HAP-1 (cell line): ENCODE measurements at regions not wholly inside any gene's neighbourhood (a gene's known extent, or its start where the extent isn't known, plus 50 kb on each side); places are given as distances from the start of the nearest gene placed in this dataset.

ENCODE experiments used
- DNase-seq, 2 experiments: peaks; one replicate each; pipeline ENCODE4 v3.0.0-alpha.2; 2016 to 2020; ENCODE audit warnings: low spot score in 2 of 2
- H3K27me3 ChIP-seq: fragments of 250-450 bp; sonication (Bioruptor Pico); 2 replicates; pipeline ENCODE4 v1.5.1; 2020; ENCODE audit warnings: low read depth, mild to moderate bottlenecking, moderate library complexity
- H3K36me3 ChIP-seq: fragments of 250-450 bp; sonication (Bioruptor Pico); replicated peaks from 2 replicates; pipeline ENCODE4 v1.5.1; 2020; ENCODE audit warnings: mild to moderate bottlenecking
- H3K4me1 ChIP-seq: fragments of 250-450 bp; sonication (Bioruptor Pico); 2 replicates; pipeline ENCODE4 v1.5.1; 2020; ENCODE audit warnings: mild to moderate bottlenecking
- H3K4me3 ChIP-seq: fragments of 250-450 bp; sonication (Bioruptor Pico); 2 replicates; pipeline ENCODE4 v1.5.1; 2020; ENCODE audit warnings: mild to moderate bottlenecking, moderate library complexity
- H3K9me3 ChIP-seq: fragments of 250-450 bp; sonication (Bioruptor Pico); 2 replicates; pipeline ENCODE4 v1.5.1; 2020; ENCODE audit warnings: mild to moderate bottlenecking, moderate library complexity
- in situ Hi-C: fragments of 300-500 bp; cut with MboI; formaldehyde crosslinking; loops from 3 replicates; pipeline ENCODE4 v1.14.3; 2020; ENCODE audit warnings: low sequenced_read_pairs, inconsistent platforms, mixed read lengths

- in situ Hi-C loops = no loop called here
- Histone ChIP-seq H3K4me1 (no peaks in the 10 kb centered on the region), H3K9me3 (no peaks in the 10 kb centered on the region), H3K36me3 (no peaks in the 10 kb centered on the region), H3K4me3 (no peak overlapping the region), H3K27me3 (peaks cover 2% of the 10 kb centered on the region; the same call in 1 of the 2 replicates)
- peak; percentile 15 to 50 for DNase-seq
Observed at GRCh38 chr7:17474724-17475344, 176.4 kb downstream of the AHR start.

- Histone ChIP-seq H3K9me3 (no peaks in the 10 kb centered on the region), H3K27me3 (peaks cover 3% of the 10 kb centered on the region; the same call in 1 of the 2 replicates), H3K36me3 (no peaks in the 10 kb centered on the region), H3K4me3 (no peak overlapping the region), H3K4me1 (no peaks in the 10 kb centered on the region)
- in situ Hi-C loops = no loop called here
- no peak for DNase-seq
Observed at GRCh38 chr7:17477182-17477581, 178.7 kb downstream of the AHR start.

GRCh38 chr7:17481118-17481517, 182.7 kb downstream of the AHR start:
- Histone ChIP-seq H3K27me3 (peaks cover 3% of the 10 kb centered on the region; the same call in 1 of the 2 replicates), H3K4me1 (no peaks in the 10 kb centered on the region), H3K36me3 (no peaks in the 10 kb centered on the region), H3K4me3 (no peak overlapping the region), H3K9me3 (no peaks in the 10 kb centered on the region)
- in situ Hi-C loops = no loop called here
- DNase-seq = no peak

- Histone ChIP-seq H3K4me3 (no peak overlapping the region), H3K27me3 (no peaks in the 10 kb centered on the region), H3K4me1 (no peaks in the 10 kb centered on the region), H3K36me3 (no peaks in the 10 kb centered on the region), H3K9me3 (no peaks in the 10 kb centered on the region)
- in situ Hi-C loops = no loop called here
- DNase-seq = no peak
Observed at GRCh38 chr7:17485368-17485767, 186.9 kb downstream of the AHR start.

- in situ Hi-C loops = no loop called here
- H3K4me3 ChIP-seq = no peak overlapping the region
- H3K36me3 ChIP-seq = no peaks in the 10 kb centered on the region
- no peaks in the 10 kb centered on the region for H3K4me1 ChIP-seq
- no peak for DNase-seq
- no peaks in the 10 kb centered on the region for H3K9me3 ChIP-seq
- H3K27me3 ChIP-seq = no peaks in the 10 kb centered on the region
Observed at GRCh38 chr7:17485904-17486303, 187.5 kb downstream of the AHR start.

GRCh38 chr7:17486835-17487234, 188.4 kb downstream of the AHR start:
- Histone ChIP-seq H3K36me3 (no peaks in the 10 kb centered on the region), H3K9me3 (no peaks in the 10 kb centered on the region), H3K4me3 (no peak overlapping the region), H3K4me1 (no peaks in the 10 kb centered on the region), H3K27me3 (no peaks in the 10 kb centered on the region)
- no peak for DNase-seq
- in situ Hi-C loops = no loop called here

- in situ Hi-C loops = no loop called here
- DNase-seq = no peak
- no peak overlapping the region for H3K4me3 ChIP-seq
- H3K36me3 ChIP-seq = no peaks in the 10 kb centered on the region
- no peaks in the 10 kb centered on the region for H3K9me3 ChIP-seq
- H3K27me3 ChIP-seq = no peaks in the 10 kb centered on the region
- no peaks in the 10 kb centered on the region for H3K4me1 ChIP-seq
Observed at GRCh38 chr7:17487343-17487742, 188.9 kb downstream of the AHR start.

- no peak for DNase-seq
- Histone ChIP-seq H3K9me3 (no peaks in the 10 kb centered on the region), H3K27me3 (0 out of 2 replicates have a peak, but pooled peaks cover 2% of the 10 kb centered on the region), H3K4me3 (no peak overlapping the region), H3K36me3 (no peaks in the 10 kb centered on the region), H3K4me1 (no peaks in the 10 kb centered on the region)
- in situ Hi-C loops = no loop called here
Observed at GRCh38 chr7:17488829-17489228, 190.4 kb downstream of the AHR start.

GRCh38 chr7:17489961-17490360, 191.5 kb downstream of the AHR start:
- Histone ChIP-seq H3K27me3 (0 out of 2 replicates have a peak, but pooled peaks cover 2% of the 10 kb centered on the region), H3K4me1 (no peaks in the 10 kb centered on the region), H3K36me3 (no peaks in the 10 kb centered on the region), H3K4me3 (no peak overlapping the region), H3K9me3 (no peaks in the 10 kb centered on the region)
- no peak for DNase-seq
- in situ Hi-C loops = no loop called here

- H3K27me3 ChIP-seq = 0 out of 2 replicates have a peak, but pooled peaks cover 2% of the 10 kb centered on the region
- in situ Hi-C loops = no loop called here
- H3K4me3 ChIP-seq = no peak overlapping the region
- no peaks in the 10 kb centered on the region for H3K4me1 ChIP-seq
- no peaks in the 10 kb centered on the region for H3K36me3 ChIP-seq
- no peaks in the 10 kb centered on the region for H3K9me3 ChIP-seq
- no peak for DNase-seq
Observed at GRCh38 chr7:17490825-17491224, 192.4 kb downstream of the AHR start.

GRCh38 chr7:17492437-17492836, 194.0 kb downstream of the AHR start:
- H3K9me3 ChIP-seq = no peaks in the 10 kb centered on the region
- no peaks in the 10 kb centered on the region for H3K36me3 ChIP-seq
- H3K4me3 ChIP-seq = no peak overlapping the region
- in situ Hi-C loops = no loop called here
- 0 out of 2 replicates have a peak, but pooled peaks cover 2% of the 10 kb centered on the region for H3K27me3 ChIP-seq
- H3K4me1 ChIP-seq = no peaks in the 10 kb centered on the region
- no peak for DNase-seq

GRCh38 chr7:17493446-17493845, 195.0 kb downstream of the AHR start:
- in situ Hi-C loops = no loop called here

GRCh38 chr7:17495655-17496394, 197.4 kb downstream of the AHR start:
- Histone ChIP-seq H3K36me3 (no peaks in the 10 kb centered on the region), H3K4me3 (no peak overlapping the region), H3K27me3 (0 out of 2 replicates have a peak, but pooled peaks cover 2% of the 10 kb centered on the region), H3K4me1 (no peaks in the 10 kb centered on the region), H3K9me3 (no peaks in the 10 kb centered on the region)
- no peak for DNase-seq
- in situ Hi-C loops = no loop called here

More at GRCh38 chr7:17493446-17493845, 195.0 kb downstream of the AHR start:
- Histone ChIP-seq H3K9me3 (no peaks in the 10 kb centered on the region), H3K36me3 (no peaks in the 10 kb centered on the region), H3K27me3 (0 out of 2 replicates have a peak, but pooled peaks cover 2% of the 10 kb centered on the region), H3K4me3 (no peak overlapping the region), H3K4me1 (no peaks in the 10 kb centered on the region)
- DNase-seq = no peak

GRCh38 chr7:17497136-17497535, 198.7 kb downstream of the AHR start:
- Histone ChIP-seq H3K9me3 (no peaks in the 10 kb centered on the region), H3K4me3 (no peak overlapping the region), H3K4me1 (peaks cover 6% of the 10 kb centered on the region), H3K27me3 (0 out of 2 replicates have a peak, but pooled peaks cover 2% of the 10 kb centered on the region), H3K36me3 (no peaks in the 10 kb centered on the region)
- in situ Hi-C loops = no loop called here
- DNase-seq = no peak
